ENCODE measurements at regions not wholly inside any gene's neighbourhood (a gene's known extent, or its start where the extent isn't known, plus 50 kb on each side); places are given as distances from the start of the nearest gene placed in this dataset.

- TF ChIP-seq, protein P1, sequence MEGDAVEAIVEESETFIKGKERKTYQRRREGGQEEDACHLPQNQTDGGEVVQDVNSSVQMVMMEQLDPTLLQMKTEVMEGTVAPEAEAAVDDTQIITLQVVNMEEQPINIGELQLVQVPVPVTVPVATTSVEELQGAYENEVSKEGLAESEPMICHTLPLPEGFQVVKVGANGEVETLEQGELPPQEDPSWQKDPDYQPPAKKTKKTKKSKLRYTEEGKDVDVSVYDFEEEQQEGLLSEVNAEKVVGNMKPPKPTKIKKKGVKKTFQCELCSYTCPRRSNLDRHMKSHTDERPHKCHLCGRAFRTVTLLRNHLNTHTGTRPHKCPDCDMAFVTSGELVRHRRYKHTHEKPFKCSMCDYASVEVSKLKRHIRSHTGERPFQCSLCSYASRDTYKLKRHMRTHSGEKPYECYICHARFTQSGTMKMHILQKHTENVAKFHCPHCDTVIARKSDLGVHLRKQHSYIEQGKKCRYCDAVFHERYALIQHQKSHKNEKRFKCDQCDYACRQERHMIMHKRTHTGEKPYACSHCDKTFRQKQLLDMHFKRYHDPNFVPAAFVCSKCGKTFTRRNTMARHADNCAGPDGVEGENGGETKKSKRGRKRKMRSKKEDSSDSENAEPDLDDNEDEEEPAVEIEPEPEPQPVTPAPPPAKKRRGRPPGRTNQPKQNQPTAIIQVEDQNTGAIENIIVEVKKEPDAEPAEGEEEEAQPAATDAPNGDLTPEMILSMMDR (IDR thresholded peaks at IDR 0.05): no peak
- TF ChIP-seq POLR2A (IDR thresholded peaks at IDR 0.05): no peak
Measured at GRCh38 chr7:136184719-136185118, 207.6 kb upstream of the MTPN start.

All from esophagus squamous epithelium (tissue), 4 donors.